ENCODE measurements at regions not wholly inside any gene's neighbourhood (a gene's known extent, or its start where the extent isn't known, plus 50 kb on each side); places are given as distances from the start of the nearest gene placed in this dataset.

DNA sequence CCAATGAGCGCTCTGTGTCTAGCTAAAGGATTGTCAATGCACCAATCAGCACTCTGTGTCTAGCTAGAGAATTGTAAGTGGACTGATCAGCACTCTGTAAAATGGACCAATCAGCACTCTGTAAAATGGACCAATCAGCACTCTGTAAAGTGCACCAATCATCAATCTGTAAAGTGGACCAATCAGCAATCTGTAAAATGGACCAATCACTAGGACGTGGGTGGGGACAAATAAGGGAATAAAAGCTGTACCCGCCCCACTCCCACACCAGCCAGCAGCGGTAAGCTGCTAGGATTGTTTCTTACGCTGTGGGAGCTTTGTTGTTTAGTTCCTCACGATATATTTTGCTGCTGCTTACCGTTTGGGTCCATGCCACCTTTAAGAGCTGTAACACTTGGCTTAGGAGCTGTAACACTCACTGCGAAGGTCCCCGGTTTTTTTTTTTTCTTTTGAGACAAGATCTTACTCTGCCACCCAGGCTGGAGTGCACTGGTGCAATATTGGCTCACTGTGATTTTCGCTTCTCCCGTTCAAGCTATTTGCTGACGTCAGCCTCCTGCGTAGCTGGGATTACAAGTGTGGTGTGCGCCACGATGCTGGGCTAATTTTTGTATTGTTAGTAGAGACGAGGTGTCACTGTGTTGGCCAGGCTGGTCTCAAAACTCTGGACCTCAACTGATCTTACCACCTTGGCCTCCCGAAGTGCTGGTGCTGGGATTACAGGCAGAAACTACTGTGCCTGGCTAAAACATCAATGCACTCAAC, 184.8 kb downstream of the PTPN20 start:
- TF ChIP-seq, protein P1, sequence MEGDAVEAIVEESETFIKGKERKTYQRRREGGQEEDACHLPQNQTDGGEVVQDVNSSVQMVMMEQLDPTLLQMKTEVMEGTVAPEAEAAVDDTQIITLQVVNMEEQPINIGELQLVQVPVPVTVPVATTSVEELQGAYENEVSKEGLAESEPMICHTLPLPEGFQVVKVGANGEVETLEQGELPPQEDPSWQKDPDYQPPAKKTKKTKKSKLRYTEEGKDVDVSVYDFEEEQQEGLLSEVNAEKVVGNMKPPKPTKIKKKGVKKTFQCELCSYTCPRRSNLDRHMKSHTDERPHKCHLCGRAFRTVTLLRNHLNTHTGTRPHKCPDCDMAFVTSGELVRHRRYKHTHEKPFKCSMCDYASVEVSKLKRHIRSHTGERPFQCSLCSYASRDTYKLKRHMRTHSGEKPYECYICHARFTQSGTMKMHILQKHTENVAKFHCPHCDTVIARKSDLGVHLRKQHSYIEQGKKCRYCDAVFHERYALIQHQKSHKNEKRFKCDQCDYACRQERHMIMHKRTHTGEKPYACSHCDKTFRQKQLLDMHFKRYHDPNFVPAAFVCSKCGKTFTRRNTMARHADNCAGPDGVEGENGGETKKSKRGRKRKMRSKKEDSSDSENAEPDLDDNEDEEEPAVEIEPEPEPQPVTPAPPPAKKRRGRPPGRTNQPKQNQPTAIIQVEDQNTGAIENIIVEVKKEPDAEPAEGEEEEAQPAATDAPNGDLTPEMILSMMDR (conservative IDR thresholded peaks at IDR 0.05 in 1 of 2, IDR thresholded peaks at IDR 0.05 in 1 of 2; ENCODE audit: low read depth in 1 of 2, low read length in 2 of 2), result no peak
- no peak for TF ChIP-seq EZH2 (IDR thresholded peaks at IDR 0.05; ENCODE audit: low read length, missing control alignments)

All from fibroblast of lung (primary cell).